Body of pancreas (tissue), 4 donors: ENCODE measurements at regions not wholly inside any gene's neighbourhood (a gene's known extent, or its start where the extent isn't known, plus 50 kb on each side); places are given as distances from the start of the nearest gene placed in this dataset.

Experiments used
- POLR2A ChIP-seq, 3 donors: fragments of 450-650 bp; IDR thresholded peaks; one replicate each; pipeline ENCODE4 v1.6.1; 2016; ENCODE audit warnings: antibody characterized with exemption in 3 of 3, mild to moderate bottlenecking in 2 of 3
- TF ChIP-seq, protein P1 (sequence below), 7 experiments: fragments of 450-650 bp in 4 of 7; fragments of 200-600 bp in 3 of 7; sonication (generic) in 3 of 7; IDR thresholded peaks; one replicate each; pipeline ENCODE4 v1.5.1; 2016 to 2019; ENCODE audit warnings: antibody characterized with exemption in 7 of 7

DNA sequence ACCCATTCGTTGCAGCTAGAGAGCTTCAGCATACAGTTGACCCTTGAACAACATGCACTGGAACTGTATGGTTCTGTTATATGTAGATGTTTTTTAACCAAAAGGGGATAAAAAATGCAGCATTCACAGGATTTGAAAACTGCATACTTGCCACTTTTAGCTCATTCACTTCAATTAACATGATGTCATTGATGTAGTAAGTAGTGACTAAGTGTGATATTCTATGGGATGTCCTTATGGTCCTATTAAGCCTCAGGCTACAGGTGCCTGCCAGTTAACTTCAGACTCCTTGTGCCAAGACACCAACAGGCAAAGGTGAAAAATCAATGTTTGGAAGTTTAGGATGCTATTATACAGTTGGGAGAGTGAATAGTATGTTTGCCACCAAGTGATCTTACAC is 553.6 kb upstream of the NECTIN3 start:
- TF ChIP-seq, protein P1, sequence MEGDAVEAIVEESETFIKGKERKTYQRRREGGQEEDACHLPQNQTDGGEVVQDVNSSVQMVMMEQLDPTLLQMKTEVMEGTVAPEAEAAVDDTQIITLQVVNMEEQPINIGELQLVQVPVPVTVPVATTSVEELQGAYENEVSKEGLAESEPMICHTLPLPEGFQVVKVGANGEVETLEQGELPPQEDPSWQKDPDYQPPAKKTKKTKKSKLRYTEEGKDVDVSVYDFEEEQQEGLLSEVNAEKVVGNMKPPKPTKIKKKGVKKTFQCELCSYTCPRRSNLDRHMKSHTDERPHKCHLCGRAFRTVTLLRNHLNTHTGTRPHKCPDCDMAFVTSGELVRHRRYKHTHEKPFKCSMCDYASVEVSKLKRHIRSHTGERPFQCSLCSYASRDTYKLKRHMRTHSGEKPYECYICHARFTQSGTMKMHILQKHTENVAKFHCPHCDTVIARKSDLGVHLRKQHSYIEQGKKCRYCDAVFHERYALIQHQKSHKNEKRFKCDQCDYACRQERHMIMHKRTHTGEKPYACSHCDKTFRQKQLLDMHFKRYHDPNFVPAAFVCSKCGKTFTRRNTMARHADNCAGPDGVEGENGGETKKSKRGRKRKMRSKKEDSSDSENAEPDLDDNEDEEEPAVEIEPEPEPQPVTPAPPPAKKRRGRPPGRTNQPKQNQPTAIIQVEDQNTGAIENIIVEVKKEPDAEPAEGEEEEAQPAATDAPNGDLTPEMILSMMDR (IDR thresholded peaks at IDR 0.05) = no peak
- TF ChIP-seq POLR2A (IDR thresholded peaks at IDR 0.05) = no peak
